ENCODE measurements at regions not wholly inside any gene's neighbourhood (a gene's known extent, or its start where the extent isn't known, plus 50 kb on each side); places are given as distances from the start of the nearest gene placed in this dataset.

- TF ChIP-seq CTCF (IDR thresholded peaks at IDR 0.05) = no peak
- DNase-seq (ENCODE audit: low spot score) (no peak), ATAC-seq (ENCODE audit: low FRiP score) (no peak)
These were observed 294.5 kb downstream of the BRD1 start for GRCh38 chr22:49532869-49533802.

- ATAC-seq (ENCODE audit: low FRiP score) = no peak
- no peak for DNase-seq (ENCODE audit: low spot score)
- no peak for TF ChIP-seq CTCF (IDR thresholded peaks at IDR 0.05)
These were observed 296.3 kb downstream of the BRD1 start for GRCh38 chr22:49531368-49531791.

GRCh38 chr22:49530671-49531367 lies 296.9 kb downstream of the BRD1 start:
- DNase-seq (ENCODE audit: low spot score) (no peak), ATAC-seq (ENCODE audit: low FRiP score) (no peak)

GRCh38 chr22:49528420-49528720 lies 299.3 kb downstream of the BRD1 start:
- ATAC-seq (ENCODE audit: low FRiP score) (no peak), DNase-seq (ENCODE audit: low spot score) (no peak)
- no peak for TF ChIP-seq CTCF (IDR thresholded peaks at IDR 0.05)

More at GRCh38 chr22:49530671-49531367, 296.9 kb downstream of the BRD1 start:
- no peak for TF ChIP-seq CTCF (IDR thresholded peaks at IDR 0.05)

GRCh38 chr22:49527611-49528419 lies 299.9 kb downstream of the BRD1 start:
- no peak for ATAC-seq (ENCODE audit: low FRiP score)
- TF ChIP-seq CTCF (IDR thresholded peaks at IDR 0.05) = no peak
- no peak for DNase-seq (ENCODE audit: low spot score)

- no peak for DNase-seq (ENCODE audit: low spot score)
- no peak for TF ChIP-seq CTCF (IDR thresholded peaks at IDR 0.05)
- ATAC-seq (ENCODE audit: low FRiP score) = no peak
These were observed 301.7 kb downstream of the BRD1 start for GRCh38 chr22:49525801-49526535.

Data from omental fat pad (tissue), 3 donors.